GM21717 (cell line): ENCODE measurements at regions not wholly inside any gene's neighbourhood (a gene's known extent, or its start where the extent isn't known, plus 50 kb on each side); places are given as distances from the start of the nearest gene placed in this dataset.

Experiments
- ATAC-seq: cut with Tn5 transposase; IDR thresholded peaks from one replicate; pipeline ENCODE4 v1.9.1; 2021; ENCODE audit warnings: mild to moderate bottlenecking, moderate library complexity; ENCODE audit not compliant: unreplicated experiment

GRCh38 chr2:128984081-128984480, 665.4 kb upstream of the HS6ST1 start:
- ATAC-seq, result no peak

GRCh38 chr2:128984855-128985254, 666.2 kb upstream of the HS6ST1 start:
- ATAC-seq, result no peak

- ATAC-seq, result no peak
Observed at GRCh38 chr2:128986026-128986715, 667.5 kb upstream of the HS6ST1 start.

GRCh38 chr2:128986867-128987268, 668.2 kb upstream of the HS6ST1 start:
- no peak for ATAC-seq

GRCh38 chr2:128988326-128988725, 669.7 kb upstream of the HS6ST1 start:
- ATAC-seq, result no peak

GRCh38 chr2:128988967-128989366, 670.3 kb upstream of the HS6ST1 start:
- no peak for ATAC-seq

GRCh38 chr2:128995086-128995485, 676.4 kb upstream of the HS6ST1 start:
- no peak for ATAC-seq

GRCh38 chr2:128996078-128996477, 677.4 kb upstream of the HS6ST1 start:
- ATAC-seq, result no peak

- ATAC-seq, result no peak
Observed at GRCh38 chr2:128997166-128997866, 678.6 kb upstream of the HS6ST1 start.

- ATAC-seq, result no peak
Observed at GRCh38 chr2:129001926-129002325, 683.3 kb upstream of the HS6ST1 start.

GRCh38 chr2:129002751-129003150, 684.1 kb upstream of the HS6ST1 start:
- no peak for ATAC-seq

GRCh38 chr2:129004485-129004884, 685.8 kb upstream of the HS6ST1 start:
- ATAC-seq, result no peak

- no peak for ATAC-seq
Observed at GRCh38 chr2:129004940-129005490, 686.3 kb upstream of the HS6ST1 start.

GRCh38 chr2:129006135-129006886, 687.6 kb upstream of the HS6ST1 start:
- no peak for ATAC-seq

GRCh38 chr2:129006901-129007300, 688.2 kb upstream of the HS6ST1 start:
- ATAC-seq, result no peak

GRCh38 chr2:129008055-129008880, 689.6 kb upstream of the HS6ST1 start:
- no peak for ATAC-seq

GRCh38 chr2:129008881-129009554, 690.4 kb upstream of the HS6ST1 start:
- no peak for ATAC-seq

GRCh38 chr2:129009555-129010146, 691.0 kb upstream of the HS6ST1 start:
- ATAC-seq, result no peak

GRCh38 chr2:129010262-129010661, 691.6 kb upstream of the HS6ST1 start:
- no peak for ATAC-seq
